Naive thymus-derived CD4-positive, alpha-beta T cell (primary cell): ENCODE measurements at regions not wholly inside any gene's neighbourhood (a gene's known extent, or its start where the extent isn't known, plus 50 kb on each side); places are given as distances from the start of the nearest gene placed in this dataset.

ENCODE experiments used
- ATAC-seq: fragments of 150-1000 bp; cut with Tn5 transposase; 2 replicates; pipeline ENCODE4 v1.10.0; 2021; ENCODE audit warnings: mild to moderate bottlenecking, moderate library complexity
- CTCF ChIA-PET: fragments of 350-600 bp; sonication (Branson Sonifier 250); formaldehyde crosslinking; loops from one replicate; lab custom pipeline; 2021; ENCODE audit warnings: antibody characterized with exemption; lab: Charles Lee
- POLR2A ChIA-PET: fragments of 350-600 bp; sonication (Branson Sonifier 250); formaldehyde crosslinking; loops from one replicate; lab custom pipeline; 2021; ENCODE audit warnings: antibody characterized with exemption, inconsistent platforms; lab: Charles Lee
- DNase-seq, 9 donors: peaks; one replicate each; pipeline versions ENCODE4 v3.0.0 to v3.0.0-alpha.2; 2020 to 2022; ENCODE audit warnings: mixed read lengths in 1 of 9
- H3K27ac ChIP-seq: one replicate; pipeline ENCODE4 v1.7.0; 2013; ENCODE audit warnings: mild to moderate bottlenecking, low read depth, low read length, moderate library complexity
- H3K27me3 ChIP-seq, 2 donors: one replicate each; pipeline ENCODE4 v1.7.0; 2013; ENCODE audit warnings: low read length in 2 of 2, mild to moderate bottlenecking in 2 of 2, moderate library complexity in 2 of 2; ENCODE audit not compliant: control insufficient read depth in 2 of 2, insufficient read depth in 2 of 2
- H3K36me3 ChIP-seq, 3 experiments: 1 replicate in 2 of 3; 2 replicates in 1 of 3; pipeline ENCODE4 v1.7.0; 2013; ENCODE audit warnings: low read length in 3 of 3, mild to moderate bottlenecking in 3 of 3, moderate library complexity in 1 of 3; ENCODE audit not compliant: insufficient read depth in 3 of 3, control insufficient read depth in 2 of 3
- H3K4me1 ChIP-seq, 2 donors: one replicate each; pipeline ENCODE4 v1.7.0; 2013; ENCODE audit warnings: low read length in 2 of 2, mild to moderate bottlenecking in 2 of 2, moderate library complexity in 1 of 2; ENCODE audit not compliant: control insufficient read depth in 2 of 2, insufficient read depth in 2 of 2
- H3K4me3 ChIP-seq: 2 replicates; pipeline ENCODE4 v1.7.0; 2013; ENCODE audit warnings: mild to moderate bottlenecking, low read length
- H3K9me3 ChIP-seq, 3 experiments: 1 replicate in 2 of 3; 2 replicates in 1 of 3; pipeline ENCODE4 v1.7.0; 2013; ENCODE audit warnings: low read length in 3 of 3; ENCODE audit not compliant: control insufficient read depth in 2 of 3
- H3K27ac Mint-ChIP-seq, 9 donors: one replicate each; pipeline ENCODE4 v1.8.0; 2020 to 2022; ENCODE audit warnings: mixed read lengths in 9 of 9, mild to moderate bottlenecking in 8 of 9, moderate library complexity in 5 of 9, inconsistent platforms in 2 of 9
- H3K27me3 Mint-ChIP-seq, 5 donors: one replicate each; pipeline ENCODE4 v1.8.0; 2021 to 2022; ENCODE audit warnings: mixed read lengths in 5 of 5, mild to moderate bottlenecking in 1 of 5
- H3K36me3 Mint-ChIP-seq, 5 donors: one replicate each; pipeline ENCODE4 v1.8.0; 2020 to 2022; ENCODE audit warnings: mixed read lengths in 5 of 5, mild to moderate bottlenecking in 3 of 5, inconsistent platforms in 1 of 5
- H3K4me1 Mint-ChIP-seq, 7 donors: one replicate each; pipeline ENCODE4 v1.8.0; 2020 to 2022; ENCODE audit warnings: mixed read lengths in 7 of 7, mild to moderate bottlenecking in 3 of 7, inconsistent platforms in 1 of 7
- H3K4me3 Mint-ChIP-seq, 10 donors: one replicate each; pipeline ENCODE4 v1.8.0; 2020 to 2022; ENCODE audit warnings: mild to moderate bottlenecking in 10 of 10, mixed read lengths in 10 of 10, moderate library complexity in 6 of 10, inconsistent platforms in 2 of 10
- H3K9me3 Mint-ChIP-seq, 11 donors: one replicate each; pipeline ENCODE4 v1.8.0; 2020 to 2022; ENCODE audit warnings: mixed read lengths in 11 of 11, mild to moderate bottlenecking in 4 of 11, inconsistent platforms in 1 of 11, moderate library complexity in 1 of 11
- intact Hi-C, 2 donors: fragments of 100-400 bp; cut with micrococcal nuclease; formaldehyde crosslinking; loops; one replicate each; pipeline ENCODE4 v1.15.1; 2023

GRCh38 chr12:25652371-25652770 is 99.3 kb upstream of the LMNTD1 start:
- H3K27me3 ChIP-seq: no peaks in the 10 kb centered on the region
- Mint-ChIP-seq H3K4me3 (no peak overlapping the region), H3K27me3 (peaks cover 0 to 5% (median 0%) of the 10 kb centered on the region in 5 donors), H3K4me1 (peaks cover 0 to 11% (median 8%) of the 10 kb centered on the region in 7 donors), H3K27ac (no peak overlapping the region), H3K36me3 (no peaks in the 10 kb centered on the region), H3K9me3 (peaks cover 0 to 3% (median 0%) of the 10 kb centered on the region in 11 donors)
- ChIA-PET CTCF (no interaction called here), POLR2A (no interaction called here)
- H3K36me3 ChIP-seq: no peaks in the 10 kb centered on the region
- H3K9me3 ChIP-seq: no peaks in the 10 kb centered on the region
- intact Hi-C loops: no loop called here
- DNase-seq: no peak
- H3K27ac ChIP-seq: no peak overlapping the region
- no peak overlapping the region for H3K4me3 ChIP-seq
- no peaks in the 10 kb centered on the region for H3K4me1 ChIP-seq
- no peak for ATAC-seq

- peaks cover 0 to 5% (median 0%) of the 10 kb centered on the region in 5 donors for H3K27me3 Mint-ChIP-seq
- no peaks in the 10 kb centered on the region for H3K36me3 Mint-ChIP-seq
- intact Hi-C loops: no loop called here
- H3K4me3 Mint-ChIP-seq: peak overlapping the region in 1 of 10 donors; percentile 59
- Histone ChIP-seq H3K27ac (no peak overlapping the region), H3K4me1 (no peaks in the 10 kb centered on the region), H3K27me3 (no peaks in the 10 kb centered on the region), H3K36me3 (no peaks in the 10 kb centered on the region), H3K4me3 (no peak overlapping the region), H3K9me3 (no peaks in the 10 kb centered on the region)
- H3K4me1 Mint-ChIP-seq: peaks cover 0 to 11% (median 8%) of the 10 kb centered on the region in 7 donors
- DNase-seq: no peak
- ATAC-seq: peak; percentile 40
- peaks cover 0 to 3% (median 0%) of the 10 kb centered on the region in 11 donors for H3K9me3 Mint-ChIP-seq
- ChIA-PET CTCF (no interaction called here), POLR2A (no interaction called here)
- peak overlapping the region in 1 of 9 donors; percentile 47 for H3K27ac Mint-ChIP-seq
These were observed 100.5 kb upstream of the LMNTD1 start for GRCh38 chr12:25653487-25654175.

GRCh38 chr12:25655702-25656101 is 102.6 kb upstream of the LMNTD1 start:
- H3K4me1 ChIP-seq: no peaks in the 10 kb centered on the region
- no peak overlapping the region for H3K4me3 Mint-ChIP-seq
- ChIA-PET POLR2A (no interaction called here), CTCF (interaction anchor here (0.7 kb wide), 1 partner anchor 98 kb away, joined by 11 read pairs; no protein-coding TSS in a partner anchor)
- H3K36me3 Mint-ChIP-seq: no peaks in the 10 kb centered on the region
- ATAC-seq (no peak), DNase-seq (no peak)
- H3K4me3 ChIP-seq: no peak overlapping the region
- H3K27me3 Mint-ChIP-seq: peaks cover 0 to 5% (median 0%) of the 10 kb centered on the region in 5 donors
- no peak overlapping the region for H3K27ac ChIP-seq
- no peaks in the 10 kb centered on the region for H3K36me3 ChIP-seq
- intact Hi-C loops: no loop called here
- H3K9me3 ChIP-seq: no peaks in the 10 kb centered on the region
- H3K27ac Mint-ChIP-seq: no peak overlapping the region
- H3K27me3 ChIP-seq: no peaks in the 10 kb centered on the region
- H3K9me3 Mint-ChIP-seq: peaks cover 0 to 3% (median 0%) of the 10 kb centered on the region in 11 donors
- H3K4me1 Mint-ChIP-seq: peaks cover 0 to 11% (median 8%) of the 10 kb centered on the region in 7 donors

GRCh38 chr12:25659621-25660020 is 106.5 kb upstream of the LMNTD1 start:
- intact Hi-C loops: no loop called here
- no peaks in the 10 kb centered on the region for H3K9me3 ChIP-seq
- H3K36me3 ChIP-seq: no peaks in the 10 kb centered on the region
- CTCF ChIA-PET: no interaction called here
- Mint-ChIP-seq H3K4me3 (no peak overlapping the region), H3K27me3 (peaks cover 0 to 7% (median 0%) of the 10 kb centered on the region in 5 donors), H3K4me1 (no peaks in the 10 kb centered on the region), H3K27ac (no peak overlapping the region), H3K9me3 (peaks cover 0 to 9% (median 1%) of the 10 kb centered on the region in 11 donors), H3K36me3 (peaks cover 0 to 5% (median 0%) of the 10 kb centered on the region in 5 donors)
- no peaks in the 10 kb centered on the region for H3K4me1 ChIP-seq
- ATAC-seq: no peak
- POLR2A ChIA-PET: no interaction called here
- H3K27me3 ChIP-seq: no peaks in the 10 kb centered on the region
- no peak overlapping the region for H3K4me3 ChIP-seq
- no peak for DNase-seq
- H3K27ac ChIP-seq: no peak overlapping the region

GRCh38 chr12:25670076-25671055 is 117.3 kb upstream of the LMNTD1 start:
- Mint-ChIP-seq H3K27ac (no peak overlapping the region), H3K27me3 (peaks cover 0 to 9% (median 0%) of the 10 kb centered on the region in 5 donors), H3K9me3 (peaks cover 0 to 1% (median 0%) of the 10 kb centered on the region in 11 donors), H3K4me3 (no peak overlapping the region), H3K36me3 (no peaks in the 10 kb centered on the region), H3K4me1 (no peaks in the 10 kb centered on the region)
- no peaks in the 10 kb centered on the region for H3K4me1 ChIP-seq
- intact Hi-C loops: no loop called here
- DNase-seq (no peak), ATAC-seq (no peak)
- POLR2A ChIA-PET: interaction anchor here (0.6 kb wide), 1 partner anchor 617 kb away, joined by 4 read pairs; no protein-coding TSS in a partner anchor
- H3K27ac ChIP-seq: no peak overlapping the region
- no peak overlapping the region for H3K4me3 ChIP-seq
- H3K9me3 ChIP-seq: no peaks in the 10 kb centered on the region
- no peaks in the 10 kb centered on the region for H3K36me3 ChIP-seq
- no peaks in the 10 kb centered on the region for H3K27me3 ChIP-seq
- CTCF ChIA-PET: no interaction called here

GRCh38 chr12:25675808-25676207 is 122.7 kb upstream of the LMNTD1 start:
- H3K9me3 Mint-ChIP-seq: no peaks in the 10 kb centered on the region
- no peak overlapping the region for H3K4me3 Mint-ChIP-seq
- no peaks in the 10 kb centered on the region for H3K36me3 ChIP-seq
- no peak overlapping the region for H3K27ac Mint-ChIP-seq
- no peaks in the 10 kb centered on the region for H3K4me1 ChIP-seq
- ChIA-PET POLR2A (no interaction called here), CTCF (no interaction called here)
- H3K4me3 ChIP-seq: no peak overlapping the region
- ATAC-seq: no peak
- no peak overlapping the region for H3K27ac ChIP-seq
- no peaks in the 10 kb centered on the region for H3K9me3 ChIP-seq
- no peaks in the 10 kb centered on the region for H3K27me3 ChIP-seq
- no peak for DNase-seq
- intact Hi-C loops: no loop called here
- H3K27me3 Mint-ChIP-seq: peaks cover 0 to 3% (median 0%) of the 10 kb centered on the region in 5 donors
- H3K36me3 Mint-ChIP-seq: no peaks in the 10 kb centered on the region
- no peaks in the 10 kb centered on the region for H3K4me1 Mint-ChIP-seq
